Myocyte (in vitro differentiated cells): ENCODE measurements at regions not wholly inside any gene's neighbourhood (a gene's known extent, or its start where the extent isn't known, plus 50 kb on each side); places are given as distances from the start of the nearest gene placed in this dataset.

Experiments
- DNase-seq: peaks from one replicate; pipeline ENCODE4 v3.0.0-alpha.2; 2012; ENCODE audit warnings: low read depth

GRCh38 chr9:135239100-135239768 lies 151.8 kb downstream of the OLFM1 start:
- DNase-seq = no peak

- no peak for DNase-seq
Observed at GRCh38 chr9:135239769-135240141, 152.3 kb downstream of the OLFM1 start.

- DNase-seq = no peak
Observed at GRCh38 chr9:135240222-135240621, 152.8 kb downstream of the OLFM1 start.

- no peak for DNase-seq
Observed at GRCh38 chr9:135240871-135241311, 153.4 kb downstream of the OLFM1 start.

GRCh38 chr9:135241381-135242048 lies 154.0 kb downstream of the OLFM1 start:
- DNase-seq = no peak

- no peak for DNase-seq
Observed at GRCh38 chr9:135242049-135242396, 154.6 kb downstream of the OLFM1 start.

GRCh38 chr9:135242406-135242805 lies 154.9 kb downstream of the OLFM1 start:
- no peak for DNase-seq

- no peak for DNase-seq
Observed at GRCh38 chr9:135243201-135244190, 156.0 kb downstream of the OLFM1 start.

GRCh38 chr9:135244271-135245221 lies 157.1 kb downstream of the OLFM1 start:
- no peak for DNase-seq

GRCh38 chr9:135245482-135246247 lies 158.2 kb downstream of the OLFM1 start:
- no peak for DNase-seq

- no peak for DNase-seq
Observed at GRCh38 chr9:135246248-135247205, 159.1 kb downstream of the OLFM1 start.

GRCh38 chr9:135247227-135247930 lies 159.9 kb downstream of the OLFM1 start:
- DNase-seq = no peak

GRCh38 chr9:135248111-135248510 lies 160.6 kb downstream of the OLFM1 start:
- no peak for DNase-seq

GRCh38 chr9:135248721-135249120 lies 161.3 kb downstream of the OLFM1 start:
- no peak for DNase-seq

- no peak for DNase-seq
Observed at GRCh38 chr9:135249191-135249590, 161.7 kb downstream of the OLFM1 start.

GRCh38 chr9:135249711-135250110 lies 162.2 kb downstream of the OLFM1 start:
- no peak for DNase-seq

- no peak for DNase-seq
Observed at GRCh38 chr9:135251331-135251761, 163.9 kb downstream of the OLFM1 start.
